GM11168 (cell line): ENCODE measurements at regions not wholly inside any gene's neighbourhood (a gene's known extent, or its start where the extent isn't known, plus 50 kb on each side); places are given as distances from the start of the nearest gene placed in this dataset.
"Not testable (repeated sequence)": the region's sequence is repeated elsewhere in the genome, so short reads cannot be mapped to it uniquely, and the experiment has no call there.

Experiments
- in situ Hi-C: fragments of 300-500 bp; cut with MboI; formaldehyde crosslinking; loops from one replicate; pipeline ENCODE4 v1.12.0; 2022; ENCODE audit warnings: low sequenced_read_pairs; ENCODE audit not compliant: unreplicated experiment

DNA sequence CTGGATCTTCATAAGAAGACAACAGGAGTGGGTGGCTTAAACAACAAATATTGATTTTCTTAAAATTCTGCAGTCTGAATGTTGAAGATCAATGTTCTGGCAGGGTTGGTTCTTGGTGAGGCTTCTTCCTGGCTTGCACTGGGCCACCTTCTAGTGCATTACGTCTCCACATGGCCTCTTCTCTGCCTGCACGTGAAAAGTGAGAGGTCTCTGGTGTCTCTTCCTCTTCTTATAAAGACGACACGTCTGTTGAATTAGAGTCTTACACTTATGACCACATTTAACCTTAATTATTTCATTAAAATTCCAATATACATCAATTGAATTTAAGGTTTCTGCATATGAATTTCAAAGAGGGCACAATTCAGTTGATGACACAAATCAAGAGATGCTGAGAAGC lies 1100.1 kb downstream of the TMEM121 start:
- in situ Hi-C loops = not testable (repeated sequence)

DNA sequence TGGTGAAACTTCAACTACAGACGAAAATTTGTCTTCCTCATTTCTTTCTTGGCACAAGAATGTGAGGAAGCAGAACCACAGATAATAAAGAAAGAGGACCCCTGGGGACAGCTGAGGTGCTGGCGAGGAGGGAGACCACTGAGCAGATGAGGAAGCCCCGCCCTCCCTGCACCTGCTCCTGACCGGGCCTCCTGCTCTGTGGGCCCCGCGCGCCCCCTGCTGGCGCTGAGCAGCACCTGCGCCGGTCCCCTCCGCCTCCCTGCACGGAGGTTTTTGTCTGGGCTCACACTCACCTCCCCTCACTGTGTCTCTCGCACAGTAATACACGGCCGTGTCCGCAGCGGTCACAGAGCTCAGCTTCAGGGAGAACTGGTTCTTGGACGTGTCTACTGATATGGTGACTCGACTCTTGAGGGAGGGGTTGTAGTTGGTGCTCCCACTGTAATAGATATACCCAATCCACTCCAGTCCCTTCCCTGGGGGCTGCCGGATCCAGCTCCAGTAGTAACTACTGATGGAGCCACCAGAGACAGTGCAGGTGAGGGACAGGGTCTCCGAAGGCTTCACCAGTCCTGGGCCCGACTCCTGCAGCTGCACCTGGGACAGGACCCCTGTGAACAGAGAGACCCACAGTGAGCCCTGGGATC lies 1100.7 kb downstream of the TMEM121 start:
- in situ Hi-C loops = not testable (repeated sequence)

DNA sequence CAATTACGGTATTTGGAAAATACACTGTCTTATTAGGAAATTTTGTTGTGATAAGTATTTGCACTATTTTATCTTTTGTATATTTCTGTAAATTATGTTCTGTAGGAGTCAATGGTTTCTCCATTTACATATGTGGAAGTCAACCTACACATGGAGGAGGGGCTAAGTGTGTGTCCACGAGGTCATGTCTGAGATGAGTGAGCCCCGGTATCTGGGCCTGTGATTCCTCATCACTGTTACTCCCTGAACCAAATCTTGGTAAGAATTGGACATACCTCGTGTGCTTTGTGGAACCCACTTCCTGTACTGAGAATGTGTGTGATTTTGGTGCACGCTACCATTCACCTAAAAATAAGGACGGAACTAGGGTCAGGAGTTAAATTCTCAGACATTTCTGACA lies 1105.5 kb downstream of the TMEM121 start:
- in situ Hi-C loops = no loop called here

DNA sequence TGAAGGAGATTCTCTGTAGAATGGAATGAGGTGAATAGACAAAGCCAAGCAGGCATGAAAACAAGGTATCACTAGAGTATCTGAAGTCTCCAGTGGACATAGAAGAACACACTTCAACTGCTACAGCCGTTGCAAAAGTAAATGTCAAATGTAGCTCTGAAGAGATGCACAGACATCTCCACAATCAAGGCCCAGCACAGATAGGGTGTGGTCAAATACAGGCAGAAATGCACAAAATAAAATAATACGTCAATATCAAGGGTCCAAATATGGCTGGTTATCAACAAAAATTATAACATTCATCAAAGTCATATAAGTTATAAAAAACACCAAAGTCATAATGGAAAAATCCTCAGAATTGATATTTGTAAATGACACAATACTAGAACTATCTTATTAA lies 1107.3 kb downstream of the TMEM121 start:
- in situ Hi-C loops = no loop called here

DNA sequence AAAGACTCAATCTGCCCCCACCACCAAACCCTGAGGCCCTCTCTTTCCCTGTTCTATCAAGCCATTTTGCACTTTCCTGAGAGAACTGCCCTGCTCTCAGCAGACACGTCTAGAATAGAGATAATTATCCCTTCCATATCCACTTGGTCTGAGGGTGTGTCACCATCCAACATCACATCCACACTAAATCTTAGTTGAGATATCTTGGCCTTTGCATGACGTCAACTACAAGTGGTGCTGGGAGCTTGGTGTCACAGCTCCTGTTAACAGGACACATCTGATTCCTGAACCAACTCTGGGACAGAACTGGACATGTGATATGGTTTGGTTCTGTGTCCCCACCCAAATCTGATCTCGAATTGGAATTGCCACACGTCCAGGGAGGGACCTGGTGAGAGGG lies 1109.2 kb downstream of the TMEM121 start:
- in situ Hi-C loops = no loop called here

DNA sequence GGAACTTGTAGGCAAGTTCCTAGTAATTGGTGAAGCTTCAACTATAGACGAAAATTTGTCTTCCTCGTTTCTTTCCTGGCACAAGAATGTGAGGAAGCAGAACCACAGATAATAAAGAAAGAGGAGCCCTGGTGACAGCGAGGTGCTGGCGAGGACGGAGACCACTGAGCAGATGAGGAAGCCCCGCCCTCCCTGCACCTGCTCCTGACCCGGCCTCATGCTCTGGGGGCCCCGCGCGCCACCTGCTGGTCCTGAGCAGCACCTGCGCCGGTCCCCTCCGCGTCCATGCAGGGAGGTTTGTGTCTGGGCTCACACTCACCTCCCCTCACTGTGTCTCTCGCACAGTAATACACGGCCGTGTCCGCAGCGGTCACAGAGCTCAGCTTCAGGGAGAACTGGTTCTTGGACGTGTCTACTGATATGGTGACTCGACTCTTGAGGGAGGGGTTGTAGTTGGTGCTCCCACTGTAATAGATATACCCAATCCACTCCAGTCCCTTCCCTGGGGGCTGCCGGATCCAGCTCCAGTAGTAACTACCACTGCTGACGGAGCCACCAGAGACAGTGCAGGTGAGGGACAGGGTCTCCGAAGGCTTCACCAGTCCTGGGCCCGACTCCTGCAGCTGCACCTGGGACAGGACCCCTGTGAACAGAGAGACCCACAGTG lies 1112.5 kb downstream of the TMEM121 start:
- in situ Hi-C loops = not testable (repeated sequence)

DNA sequence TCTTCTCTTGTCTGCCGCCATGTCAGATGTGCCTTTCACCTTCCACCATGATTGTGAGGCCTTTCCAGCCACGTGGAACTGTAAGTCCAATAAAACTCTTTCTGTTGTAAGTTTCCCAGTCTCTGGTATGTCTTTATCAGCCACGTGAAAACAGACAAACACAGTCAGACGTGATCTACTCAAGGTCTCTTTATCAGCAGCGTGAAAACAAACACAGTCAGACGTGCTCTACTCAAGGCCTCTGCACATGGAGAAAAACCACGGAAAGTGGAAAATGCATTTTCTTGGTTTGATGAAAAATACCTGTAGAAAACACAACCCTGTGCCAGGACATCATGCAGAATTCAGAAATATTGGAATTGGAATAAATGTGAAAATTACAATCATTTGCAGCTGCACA lies 1115.7 kb downstream of the TMEM121 start:
- in situ Hi-C loops = no loop called here

DNA sequence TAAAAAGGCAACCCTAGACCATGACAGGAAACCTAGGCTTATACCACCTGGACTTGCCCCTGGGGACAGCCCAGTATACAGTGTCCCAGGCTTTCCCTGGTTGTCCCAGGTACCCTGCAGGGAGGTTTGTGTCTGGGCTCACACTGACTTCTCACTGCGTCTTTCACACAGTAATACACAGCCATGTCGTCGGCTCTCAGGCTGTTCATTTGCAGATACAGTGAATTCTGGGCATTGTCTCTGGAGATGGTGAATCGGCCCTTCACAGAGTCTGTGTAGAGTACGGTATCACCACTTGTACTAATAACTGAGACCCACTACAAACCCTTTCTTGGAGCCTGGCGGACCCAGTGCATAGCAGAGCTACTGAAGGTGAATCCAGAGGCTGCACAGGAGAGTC lies 1116.6 kb downstream of the TMEM121 start:
- in situ Hi-C loops = not testable (repeated sequence)

DNA sequence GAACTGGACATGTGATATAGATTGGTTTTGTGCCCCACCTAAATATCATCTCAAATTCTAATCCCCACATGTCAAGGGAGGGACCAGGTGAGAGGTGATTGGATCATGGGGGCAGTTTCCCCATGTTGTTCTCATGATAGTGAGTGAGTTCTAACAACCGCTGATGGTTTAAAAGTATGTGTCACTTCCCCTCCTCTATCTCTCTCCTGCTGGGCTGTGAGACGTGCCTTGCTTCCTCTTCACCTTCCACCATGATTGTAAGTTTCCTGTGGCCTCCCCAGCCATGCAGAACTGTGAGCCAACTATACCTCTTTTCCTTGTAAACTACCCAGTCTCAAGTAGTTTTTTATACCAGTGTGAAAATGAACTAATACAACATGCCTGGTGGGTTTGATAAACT lies 1122.5 kb downstream of the TMEM121 start:
- in situ Hi-C loops = not testable (repeated sequence)

DNA sequence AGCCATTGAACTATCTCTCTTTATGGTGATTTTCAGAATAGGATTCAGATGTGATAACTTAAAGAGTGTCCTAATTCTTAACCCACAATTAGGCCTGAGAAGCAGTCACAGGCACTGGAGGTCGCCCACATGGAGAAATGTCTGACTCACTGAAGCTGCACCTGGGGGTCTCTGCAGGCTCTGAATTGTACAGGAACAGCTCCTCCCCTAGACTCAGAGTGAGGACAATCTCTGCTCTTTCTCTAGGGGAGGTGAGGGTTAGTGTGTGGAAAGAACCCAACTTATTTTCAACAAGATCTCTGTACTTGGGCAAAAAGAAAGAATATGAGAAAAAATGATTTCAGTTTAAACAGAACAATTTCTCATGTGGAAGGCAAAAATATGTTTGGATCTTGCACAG lies 1124.6 kb downstream of the TMEM121 start:
- in situ Hi-C loops = no loop called here

DNA sequence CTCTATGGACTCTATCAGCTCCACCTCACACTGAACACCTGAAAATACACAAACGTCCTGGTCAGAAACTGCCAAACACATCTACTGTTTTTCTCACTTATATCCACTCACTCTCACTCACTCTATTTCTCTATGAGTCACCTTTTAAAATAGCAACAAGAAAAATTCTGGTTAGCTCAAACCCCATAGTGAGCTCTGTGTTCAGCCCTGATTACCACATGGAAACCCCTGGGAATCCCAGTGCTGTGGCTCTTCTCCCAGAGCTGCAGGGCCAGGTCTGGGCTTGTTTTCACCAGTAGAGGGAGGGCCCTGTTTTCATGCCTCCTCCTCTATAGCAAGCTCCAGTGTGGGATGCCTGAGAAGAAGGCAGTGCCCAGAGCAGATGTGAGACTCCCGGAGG lies 1126.1 kb downstream of the TMEM121 start:
- in situ Hi-C loops = no loop called here

DNA sequence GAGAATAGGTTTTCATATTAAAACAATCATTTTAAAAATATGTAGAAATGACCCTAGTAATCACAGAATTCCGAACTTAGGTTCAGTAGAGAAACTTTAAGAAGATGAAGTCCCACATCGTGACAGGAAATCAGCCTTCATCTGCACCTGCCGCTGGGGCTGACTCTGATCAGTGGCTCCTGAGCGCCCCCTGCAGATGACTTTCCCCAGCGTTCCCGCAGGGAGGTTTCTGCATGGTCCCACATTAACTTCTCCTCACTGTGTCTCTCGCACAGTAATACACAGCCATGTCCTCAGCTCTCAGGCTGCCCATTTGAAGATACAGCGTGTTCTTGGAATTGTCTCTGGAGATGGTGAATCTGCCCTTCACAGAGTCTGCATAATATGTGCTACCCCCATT lies 1131.1 kb downstream of the TMEM121 start:
- in situ Hi-C loops = no loop called here

DNA sequence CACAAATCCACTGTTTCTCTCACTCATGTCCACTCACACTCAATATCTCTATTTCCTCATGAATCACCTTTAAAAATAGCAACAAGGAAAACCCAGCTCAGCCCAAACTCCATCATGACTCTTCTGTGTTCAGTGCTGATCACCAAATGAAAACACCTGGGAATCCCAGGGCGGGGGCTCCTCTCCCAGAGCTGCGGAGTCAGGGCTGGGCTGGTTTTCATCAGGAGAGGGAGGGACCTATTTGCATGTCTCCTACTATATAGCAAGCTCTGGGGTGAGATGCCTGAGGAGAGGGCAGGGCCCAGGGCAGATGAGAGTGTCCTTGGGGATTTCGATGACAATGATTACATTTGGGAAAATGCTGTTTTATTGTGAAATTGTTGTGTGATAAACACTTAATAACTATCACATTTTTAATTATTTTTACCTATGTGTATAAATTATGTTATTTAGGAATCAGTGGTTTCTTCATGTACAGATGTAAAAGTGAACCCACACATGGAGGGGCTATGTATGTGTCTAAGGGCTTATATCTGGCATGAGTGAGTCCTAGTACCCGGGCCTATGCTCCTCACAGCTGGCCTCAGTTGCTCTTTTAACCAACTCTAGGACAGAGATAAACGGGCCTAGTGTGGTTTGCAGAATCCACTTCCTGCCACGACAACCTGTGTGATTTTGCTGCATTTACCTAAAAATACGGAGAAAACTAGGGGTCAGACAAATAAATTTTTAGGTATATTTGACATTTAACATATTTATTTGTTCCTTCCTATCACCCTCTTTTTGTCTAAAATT lies 1131.9 kb downstream of the TMEM121 start:
- in situ Hi-C loops = not testable (repeated sequence)

DNA sequence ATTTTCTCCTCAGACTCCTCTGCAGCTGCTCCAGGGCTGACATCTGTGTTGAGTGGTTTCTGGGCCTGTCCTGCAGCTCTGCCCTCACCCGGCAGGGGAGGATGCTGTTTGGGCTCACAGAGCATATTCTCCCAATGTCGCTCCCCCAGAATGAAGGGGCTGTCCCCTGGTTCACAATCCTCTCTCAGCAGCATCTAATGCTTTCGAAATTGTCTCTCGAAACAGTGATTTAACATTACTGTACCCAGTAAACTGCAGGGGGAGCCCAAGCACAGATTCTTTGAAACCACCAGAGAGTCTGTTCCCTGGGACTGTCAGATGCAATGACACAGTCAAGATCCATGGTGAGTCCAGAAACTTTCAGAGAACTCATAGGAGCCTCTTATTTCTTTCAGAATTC lies 1135.2 kb downstream of the TMEM121 start:
- in situ Hi-C loops = not testable (repeated sequence)

DNA sequence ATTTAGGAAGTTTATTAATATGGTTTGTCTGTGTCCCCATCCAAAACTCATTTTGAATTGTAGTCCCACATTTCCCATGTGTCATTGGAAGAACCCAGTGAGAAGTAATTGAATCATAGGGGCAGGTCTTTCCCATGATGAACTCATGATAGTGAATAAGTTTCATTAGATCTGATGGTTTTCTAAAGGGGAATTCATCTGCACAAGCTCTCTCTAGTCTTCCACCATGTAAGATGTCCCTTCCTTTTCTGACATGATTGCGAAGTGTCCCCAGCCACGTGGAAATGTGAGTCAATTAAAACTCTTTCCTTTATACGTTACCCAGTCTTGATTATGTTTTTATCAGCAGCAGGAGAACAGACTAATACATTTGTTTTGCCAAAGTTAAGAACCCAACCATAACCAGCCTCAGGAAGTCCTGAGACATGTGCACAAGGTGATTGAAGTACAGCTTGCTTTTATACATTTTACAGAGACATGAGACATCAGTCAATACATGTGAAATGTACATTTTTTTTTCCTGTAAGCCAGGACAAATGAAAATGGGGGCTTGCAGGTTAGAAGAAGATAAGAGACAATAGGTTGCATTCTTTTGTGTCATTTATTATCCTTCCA lies 1136.7 kb downstream of the TMEM121 start:
- in situ Hi-C loops = no loop called here

DNA sequence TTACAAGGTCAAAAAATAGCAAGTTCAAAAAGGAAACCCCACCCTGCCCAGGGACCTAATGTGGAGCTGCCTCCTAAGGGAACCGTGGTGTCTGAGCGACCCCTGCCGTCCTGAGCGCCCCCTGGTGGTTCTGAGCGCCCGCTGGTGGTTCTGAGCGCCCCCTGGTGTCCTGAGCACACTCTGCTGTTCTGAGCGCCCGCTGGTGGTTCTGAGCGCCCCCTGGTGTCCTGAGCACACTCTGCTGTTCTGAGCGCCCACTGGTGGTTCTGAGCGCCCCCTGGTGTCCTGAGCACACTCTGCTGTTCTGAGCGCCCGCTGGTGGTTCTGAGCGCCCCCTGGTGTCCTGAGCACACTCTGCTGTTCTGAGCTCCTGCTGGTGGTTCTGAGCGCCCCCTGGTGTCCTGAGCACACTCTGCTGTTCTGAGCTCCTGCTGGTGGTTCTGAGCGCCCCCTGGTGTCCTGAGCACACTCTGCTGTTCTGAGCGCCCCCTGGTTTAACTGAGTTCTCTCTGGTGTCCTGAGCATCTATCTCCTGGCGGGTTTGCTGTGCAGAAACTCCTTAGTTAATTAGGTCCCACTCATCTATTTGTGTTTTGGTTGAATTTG lies 1137.5 kb downstream of the TMEM121 start:
- in situ Hi-C loops = not testable (repeated sequence)

DNA sequence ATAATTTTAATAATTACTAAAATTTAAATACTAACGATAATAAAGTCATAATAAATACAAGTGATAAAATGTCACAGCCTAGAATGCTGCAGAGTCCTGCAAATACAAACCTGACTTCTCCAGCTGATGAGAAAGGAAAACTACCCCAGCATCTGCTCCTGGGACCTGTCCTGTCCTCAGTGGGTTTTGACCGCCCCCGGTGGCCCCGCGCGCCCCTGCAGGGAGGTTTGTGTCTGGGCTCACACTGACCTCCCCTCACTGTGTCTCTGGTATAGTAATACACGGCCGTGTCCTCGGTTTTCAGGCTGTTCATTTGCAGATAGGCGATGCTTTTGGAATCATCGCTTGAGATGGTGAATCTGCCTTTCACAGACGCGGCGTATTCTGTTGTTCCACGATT lies 1139.4 kb downstream of the TMEM121 start:
- in situ Hi-C loops = no loop called here

DNA sequence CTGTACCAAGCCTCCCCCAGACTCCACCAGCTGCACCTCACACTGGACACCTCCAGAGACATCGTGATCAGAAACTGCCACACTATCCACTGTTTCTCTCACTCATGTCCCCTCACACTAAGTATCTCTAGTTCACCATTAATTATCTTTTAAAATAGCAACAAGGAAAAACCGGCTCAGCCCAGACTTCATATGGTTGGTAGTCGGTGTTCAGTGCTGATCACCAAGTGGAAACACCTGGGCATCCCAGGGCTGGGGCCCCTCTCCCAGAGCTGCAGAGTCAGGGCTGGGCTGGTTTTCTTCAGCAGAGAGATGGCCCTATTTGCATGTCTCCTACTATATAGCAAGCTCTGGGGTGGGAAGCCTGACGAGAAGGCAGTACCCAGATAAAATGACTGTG lies 1140.0 kb downstream of the TMEM121 start:
- in situ Hi-C loops = no loop called here

DNA sequence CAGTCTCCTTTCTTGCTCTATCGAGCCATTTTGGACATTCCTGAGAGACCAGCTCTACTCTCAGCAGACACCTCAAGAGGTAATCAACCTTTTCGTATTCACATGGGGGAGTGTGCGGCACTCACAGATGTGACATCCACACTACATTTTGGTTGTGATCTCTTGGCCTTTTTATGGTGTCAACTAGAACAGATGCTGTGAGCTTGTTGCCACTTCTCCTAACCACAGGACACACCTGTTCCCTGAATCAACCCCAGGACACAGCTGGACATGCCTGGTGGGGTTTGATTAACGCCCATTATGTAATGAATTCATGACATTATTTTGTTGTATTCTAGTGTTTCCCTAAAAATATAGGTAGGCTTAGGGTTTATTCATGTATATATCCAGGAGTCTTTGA lies 1143.6 kb downstream of the TMEM121 start:
- in situ Hi-C loops = no loop called here

DNA sequence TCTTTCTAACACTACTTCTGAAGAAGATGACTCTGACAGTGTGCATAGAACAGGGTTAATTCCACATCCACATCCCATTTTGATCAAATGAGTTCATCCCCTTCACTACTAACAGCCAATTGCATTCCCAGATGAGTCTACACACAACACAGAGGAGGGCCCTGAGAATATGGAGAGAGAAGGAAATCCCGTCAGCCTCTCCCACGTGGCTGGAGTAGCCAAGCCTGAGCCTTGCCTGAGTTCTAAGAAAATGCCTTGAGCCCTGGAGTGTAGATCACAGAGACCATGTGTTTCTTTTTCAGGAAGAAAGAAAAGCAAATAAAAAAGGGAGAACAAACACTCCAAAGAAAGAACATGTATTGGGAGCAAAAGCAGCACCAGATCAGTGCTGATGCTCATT lies 1147.7 kb downstream of the TMEM121 start:
- in situ Hi-C loops = not testable (repeated sequence)
